SU-DHL-6 (cell line): ENCODE measurements at regions not wholly inside any gene's neighbourhood (a gene's known extent, or its start where the extent isn't known, plus 50 kb on each side); places are given as distances from the start of the nearest gene placed in this dataset.

ENCODE experiments used
- H2AFZ ChIP-seq: fragments of 200-600 bp; sonication (generic); 2 replicates; pipeline ENCODE4 v1.6.1; 2014; ENCODE audit warnings: low read depth, mild to moderate bottlenecking, moderate library complexity, mixed read lengths, antibody characterized with exemption, low read length; ENCODE audit not compliant: severe bottlenecking
- H3F3A ChIP-seq: fragments of 200-600 bp; shearing (Covaris generic); 2 replicates; pipeline ENCODE4 v1.6.0; 2016; ENCODE audit warnings: antibody characterized with exemption, mild to moderate bottlenecking; ENCODE audit not compliant: insufficient read depth
- H3K27ac ChIP-seq: fragments of 200-600 bp; sonication (generic); 2 replicates; pipeline ENCODE4 v1.5.1; 2016; ENCODE audit warnings: low read depth, mild to moderate bottlenecking, low read length, moderate library complexity, mixed read lengths
- H3K27me3 ChIP-seq: fragments of 200-600 bp; sonication (generic), shearing (Covaris generic); 2 replicates; pipeline ENCODE4 v1.6.0; 2014; ENCODE audit warnings: mild to moderate bottlenecking, low read length
- H3K36me3 ChIP-seq: fragments of 200-600 bp; sonication (generic); 2 replicates; pipeline ENCODE4 v1.6.1; 2014; ENCODE audit warnings: mild to moderate bottlenecking, low read length, mixed read lengths
- H3K4me2 ChIP-seq: fragments of 300-600, 200-600 bp; shearing (Covaris generic), sonication (generic); 2 replicates; pipeline ENCODE4 v1.6.0; 2014; ENCODE audit warnings: low read length, low read depth, mild to moderate bottlenecking; ENCODE audit not compliant: poor library complexity, severe bottlenecking
- H3K4me3 ChIP-seq: fragments of 200-600 bp; sonication (generic); 2 replicates; pipeline ENCODE4 v1.5.1; 2014; ENCODE audit warnings: antibody characterized with exemption, low read length, mild to moderate bottlenecking, mixed read lengths; ENCODE audit not compliant: insufficient read depth, poor library complexity, severe bottlenecking
- H3K79me2 ChIP-seq: fragments of 200-600 bp; sonication (generic); 2 replicates; pipeline ENCODE4 v1.6.1; 2014; ENCODE audit warnings: mild to moderate bottlenecking, low read length, moderate library complexity; ENCODE audit not compliant: insufficient read depth
- H3K9ac ChIP-seq: fragments of 200-600 bp; sonication (generic); 2 replicates; pipeline ENCODE4 v1.7.0; 2014; ENCODE audit warnings: mild to moderate bottlenecking, low read length
- H3K9me2 ChIP-seq: fragments of 200-600 bp; sonication (generic); replicated peaks from 2 replicates; pipeline ENCODE4 v1.6.1; 2014; ENCODE audit warnings: low read length; ENCODE audit not compliant: insufficient read depth
- H3K9me3 ChIP-seq: fragments of 200-600 bp; sonication (generic); 2 replicates; pipeline ENCODE4 v1.6.1; 2014; ENCODE audit warnings: low read length, mixed read lengths; ENCODE audit not compliant: insufficient read depth
- H4K20me1 ChIP-seq: fragments of 200-600 bp; sonication (generic); 2 replicates; pipeline ENCODE4 v1.6.1; 2014; ENCODE audit warnings: low read depth, mild to moderate bottlenecking, antibody characterized with exemption, low read length, moderate library complexity, mixed read lengths
- CTCF ChIP-seq: fragments of 200-600 bp; sonication (generic); IDR thresholded peaks from one replicate; pipeline ENCODE4 v1.5.1; 2017; ENCODE audit warnings: antibody characterized with exemption, mild to moderate bottlenecking, low read length, moderate library complexity; ENCODE audit not compliant: insufficient read depth, poor library complexity, severe bottlenecking
- EZH2phosphoT487 ChIP-seq: fragments of 200-600 bp; sonication (generic), shearing (Covaris generic); conservative IDR thresholded peaks from 2 replicates; pipeline ENCODE4 v1.6.1; 2018; ENCODE audit warnings: mild to moderate bottlenecking, antibody characterized with exemption, low read length, moderate library complexity, mixed read lengths

GRCh38 chrX:69025802-69026301, 139.4 kb downstream of the PJA1 start:
- H3K9me3 ChIP-seq, result no peaks in the 10 kb centered on the region
- no peak overlapping the region for H3K27ac ChIP-seq

GRCh38 chrX:69024931-69025330, 140.3 kb downstream of the PJA1 start:
- H3K9me3 ChIP-seq, result no peaks in the 10 kb centered on the region
- H3K4me3 ChIP-seq, result no peak overlapping the region

More at GRCh38 chrX:69025802-69026301, 139.4 kb downstream of the PJA1 start:
- no peak overlapping the region for H3K4me3 ChIP-seq
- no peaks in the 10 kb centered on the region for H3K27me3 ChIP-seq
- H4K20me1 ChIP-seq, result no peaks in the 10 kb centered on the region
- no peak overlapping the region for H2AFZ ChIP-seq
- H3F3A ChIP-seq, result no peaks in the 10 kb centered on the region
- no peak for TF ChIP-seq EZH2phosphoT487
- TF ChIP-seq CTCF, result no peak
- no peak overlapping the region for H3K9ac ChIP-seq
- H3K4me2 ChIP-seq, result no peak overlapping the region
- no peaks in the 10 kb centered on the region for H3K36me3 ChIP-seq
- H3K9me2 ChIP-seq, result no peaks in the 10 kb centered on the region
- H3K79me2 ChIP-seq, result no peaks in the 10 kb centered on the region

DNA sequence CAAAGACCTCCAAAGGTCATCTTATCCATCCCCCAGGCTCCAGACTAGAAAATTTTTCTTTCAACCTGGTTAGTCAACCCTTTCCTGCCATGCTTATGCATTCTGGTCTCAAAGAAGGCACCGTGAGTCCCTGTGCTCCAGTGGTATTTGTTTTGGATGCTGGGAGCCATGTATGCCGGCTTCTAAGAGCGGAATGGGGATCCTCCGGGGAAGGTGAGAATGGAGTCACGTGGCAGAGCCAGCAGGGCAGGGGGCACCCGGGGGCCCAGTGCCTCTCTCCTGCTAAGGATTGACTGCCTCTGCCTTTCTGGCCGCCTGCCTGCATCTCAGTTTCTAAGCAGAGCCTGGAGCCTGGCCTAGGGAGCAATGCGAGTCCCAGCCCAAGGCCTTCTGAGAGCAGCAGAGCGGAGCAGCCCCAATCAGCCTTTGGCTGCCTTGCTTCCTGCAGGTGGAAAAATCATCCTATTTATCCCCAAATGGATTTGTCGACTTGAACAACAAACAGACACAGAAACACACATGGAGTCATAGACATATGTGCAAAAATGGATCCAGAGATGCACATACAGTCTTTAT, 141.0 kb downstream of the PJA1 start:
- no peaks in the 10 kb centered on the region for H3F3A ChIP-seq
- H3K9me2 ChIP-seq, result no peaks in the 10 kb centered on the region
- H3K4me3 ChIP-seq, result no peak overlapping the region
- no peak overlapping the region for H3K4me2 ChIP-seq
- H3K9ac ChIP-seq, result no peak overlapping the region
- TF ChIP-seq CTCF (no peak), EZH2phosphoT487 (no peak)
- H3K27ac ChIP-seq, result no peak overlapping the region
- no peaks in the 10 kb centered on the region for H3K36me3 ChIP-seq
- no peak overlapping the region for H2AFZ ChIP-seq
- H3K79me2 ChIP-seq, result no peaks in the 10 kb centered on the region
- H3K27me3 ChIP-seq, result no peaks in the 10 kb centered on the region
- H4K20me1 ChIP-seq, result no peaks in the 10 kb centered on the region
- H3K9me3 ChIP-seq, result no peaks in the 10 kb centered on the region

More at GRCh38 chrX:69024931-69025330, 140.3 kb downstream of the PJA1 start:
- no peak overlapping the region for H2AFZ ChIP-seq
- H3K4me2 ChIP-seq, result no peak overlapping the region
- TF ChIP-seq EZH2phosphoT487 (no peak), CTCF (no peak)
- no peaks in the 10 kb centered on the region for H3F3A ChIP-seq
- no peaks in the 10 kb centered on the region for H3K36me3 ChIP-seq
- H4K20me1 ChIP-seq, result no peaks in the 10 kb centered on the region
- no peaks in the 10 kb centered on the region for H3K27me3 ChIP-seq
- H3K9me2 ChIP-seq, result no peaks in the 10 kb centered on the region
- no peaks in the 10 kb centered on the region for H3K79me2 ChIP-seq
- no peak overlapping the region for H3K27ac ChIP-seq
- H3K9ac ChIP-seq, result no peak overlapping the region
